ENCODE measurements at regions not wholly inside any gene's neighbourhood (a gene's known extent, or its start where the extent isn't known, plus 50 kb on each side); places are given as distances from the start of the nearest gene placed in this dataset.
"Not testable (repeated sequence)": the region's sequence is repeated elsewhere in the genome, so short reads cannot be mapped to it uniquely, and the experiment has no call there.

- H3K9me3 ChIP-seq (ENCODE audit: control insufficient read depth, low read depth, low read length), result no peaks in the 10 kb centered on the region
- no peak overlapping the region for H3K4me3 ChIP-seq (ENCODE audit: low read length)
- no peak overlapping the region for H3K27ac ChIP-seq (ENCODE audit: low read length)
- DNase-seq, result no peak
- H3K36me3 ChIP-seq (ENCODE audit: control insufficient read depth, insufficient read depth, low read length), result no peaks in the 10 kb centered on the region
- H3K4me1 ChIP-seq (ENCODE audit: control insufficient read depth, insufficient read depth, low read length), result no peaks in the 10 kb centered on the region
- no peaks in the 10 kb centered on the region for H3K27me3 ChIP-seq (ENCODE audit: control insufficient read depth, insufficient read depth, low read length)
Measured at GRCh38 chr7:113267271-113267670, 148.9 kb upstream of the SMIM30 start.

GRCh38 chr7:113263749-113264148 lies 145.4 kb upstream of the SMIM30 start:
- DNase-seq, result no peak
- Histone ChIP-seq H3K27me3 (ENCODE audit: control insufficient read depth, insufficient read depth, low read length) (no peaks in the 10 kb centered on the region), H3K4me1 (ENCODE audit: control insufficient read depth, insufficient read depth, low read length) (no peaks in the 10 kb centered on the region), H3K27ac (ENCODE audit: low read length) (no peak overlapping the region), H3K9me3 (ENCODE audit: control insufficient read depth, low read depth, low read length) (no peaks in the 10 kb centered on the region), H3K36me3 (ENCODE audit: control insufficient read depth, insufficient read depth, low read length) (no peaks in the 10 kb centered on the region), H3K4me3 (ENCODE audit: low read length) (no peak overlapping the region)
- WGBS (ENCODE audit: insufficient coverage, low lambda C conversion rate), result 67% methylated on average over 1 of the region's 4 CpGs

DNA sequence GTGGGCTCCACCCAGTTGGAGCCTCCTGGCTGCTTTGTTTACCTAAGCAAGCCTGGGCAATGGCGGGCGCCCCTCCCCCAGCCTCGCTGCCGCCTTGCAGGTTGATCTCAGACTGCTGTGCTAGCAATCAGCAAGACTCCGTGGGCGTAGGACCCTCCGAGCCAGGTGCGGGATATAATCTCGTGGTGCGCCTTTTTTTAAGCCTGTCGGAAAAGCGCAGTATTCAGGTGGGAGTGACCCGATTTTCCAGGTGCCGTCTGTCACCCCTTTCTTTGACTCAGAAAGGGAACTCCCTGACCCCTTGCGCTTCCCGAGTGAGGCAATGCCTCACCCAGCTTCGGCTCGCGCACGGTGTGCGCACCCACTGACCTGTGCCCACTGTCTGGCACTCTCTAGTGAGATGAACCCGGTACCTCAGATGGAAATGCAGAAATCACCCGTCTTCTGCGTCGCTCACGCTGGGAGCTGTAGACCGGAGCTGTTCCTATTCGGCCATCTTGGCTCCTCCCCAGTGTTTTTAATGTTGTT lies 144.9 kb upstream of the SMIM30 start:
- not testable (repeated sequence) for H3K36me3 ChIP-seq (ENCODE audit: control insufficient read depth, insufficient read depth, low read length); H3K27me3 ChIP-seq (ENCODE audit: control insufficient read depth, insufficient read depth, low read length); H3K4me1 ChIP-seq (ENCODE audit: control insufficient read depth, insufficient read depth, low read length); H3K27ac ChIP-seq (ENCODE audit: low read length); DNase-seq; H3K9me3 ChIP-seq (ENCODE audit: control insufficient read depth, low read depth, low read length); H3K4me3 ChIP-seq (ENCODE audit: low read length)
- WGBS (ENCODE audit: insufficient coverage, low lambda C conversion rate), result 93% methylated on average over 2 of the region's 28 CpGs

DNA sequence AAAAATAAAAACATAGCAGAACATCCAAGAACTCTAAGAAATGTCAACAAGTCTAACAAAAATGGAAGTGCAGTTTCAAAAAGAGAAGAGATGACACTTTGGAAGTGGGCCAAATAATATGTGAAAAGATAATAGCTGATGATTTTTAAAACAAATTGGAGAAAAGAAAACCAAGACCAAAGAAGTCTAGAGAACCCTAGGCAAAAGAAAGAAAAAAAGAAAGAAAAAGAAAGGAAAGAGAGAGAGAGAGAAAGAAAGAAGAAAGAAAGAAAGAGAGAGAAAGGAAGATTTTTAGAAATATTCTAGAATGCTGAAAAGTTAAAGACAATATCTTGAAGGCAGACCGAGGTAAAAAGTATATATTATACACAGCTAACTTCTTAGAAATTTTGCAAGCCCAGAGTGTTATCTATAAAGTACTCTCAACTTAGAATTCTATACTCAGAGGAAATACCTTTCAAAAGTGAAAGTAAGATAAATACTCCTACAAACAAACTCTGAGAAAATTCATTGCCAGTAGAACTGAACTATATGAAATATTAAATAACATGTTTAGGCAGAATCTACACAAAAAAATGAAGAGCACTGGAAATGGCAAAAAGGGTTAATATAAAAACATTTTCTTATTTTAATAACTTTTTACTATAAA lies 138.7 kb upstream of the SMIM30 start:
- Histone ChIP-seq H3K36me3 (ENCODE audit: control insufficient read depth, insufficient read depth, low read length) (no peaks in the 10 kb centered on the region), H3K27me3 (ENCODE audit: control insufficient read depth, insufficient read depth, low read length) (no peaks in the 10 kb centered on the region), H3K27ac (ENCODE audit: low read length) (no peak overlapping the region), H3K4me3 (ENCODE audit: low read length) (no peak overlapping the region), H3K9me3 (ENCODE audit: control insufficient read depth, low read depth, low read length) (no peaks in the 10 kb centered on the region), H3K4me1 (ENCODE audit: control insufficient read depth, insufficient read depth, low read length) (no peaks in the 10 kb centered on the region)
- no CpG with 5 or more reads among the region's 1 CpG for WGBS (ENCODE audit: insufficient coverage, low lambda C conversion rate)
- DNase-seq, result no peak

DNA sequence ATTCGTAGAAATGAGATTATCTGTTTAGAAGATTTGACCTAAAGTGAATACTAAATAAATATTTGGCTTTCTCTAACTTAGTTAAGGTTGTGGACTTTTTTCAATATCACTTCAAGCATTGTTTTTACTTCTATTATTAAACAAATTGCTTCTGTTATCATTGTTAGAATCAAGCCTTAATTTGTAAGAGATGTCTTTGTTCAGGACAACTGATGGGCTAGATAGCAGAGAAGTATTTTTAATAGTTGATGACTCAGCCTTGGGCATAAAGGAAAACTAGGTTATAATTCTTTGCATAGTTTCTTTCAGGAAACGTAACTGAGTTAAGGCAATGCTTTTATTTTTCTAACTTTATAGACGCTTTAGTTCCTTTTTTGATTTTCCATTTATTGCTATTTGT lies 128.8 kb upstream of the SMIM30 start:
- peaks cover 2% of the 10 kb centered on the region for H3K9me3 ChIP-seq (ENCODE audit: control insufficient read depth, low read depth, low read length)
- H3K36me3 ChIP-seq (ENCODE audit: control insufficient read depth, insufficient read depth, low read length), result no peaks in the 10 kb centered on the region
- WGBS (ENCODE audit: insufficient coverage, low lambda C conversion rate), result 88% methylated on average over 3 of the region's 3 CpGs
- no peak overlapping the region for H3K27ac ChIP-seq (ENCODE audit: low read length)
- H3K27me3 ChIP-seq (ENCODE audit: control insufficient read depth, insufficient read depth, low read length), result no peaks in the 10 kb centered on the region
- no peak for DNase-seq
- H3K4me1 ChIP-seq (ENCODE audit: control insufficient read depth, insufficient read depth, low read length), result no peaks in the 10 kb centered on the region
- H3K4me3 ChIP-seq (ENCODE audit: low read length), result no peak overlapping the region

- no peak for DNase-seq
- Histone ChIP-seq H3K9me3 (ENCODE audit: control insufficient read depth, low read depth, low read length) (peaks cover 2% of the 10 kb centered on the region), H3K4me1 (ENCODE audit: control insufficient read depth, insufficient read depth, low read length) (no peaks in the 10 kb centered on the region), H3K27me3 (ENCODE audit: control insufficient read depth, insufficient read depth, low read length) (no peaks in the 10 kb centered on the region), H3K36me3 (ENCODE audit: control insufficient read depth, insufficient read depth, low read length) (no peaks in the 10 kb centered on the region), H3K27ac (ENCODE audit: low read length) (no peak overlapping the region), H3K4me3 (ENCODE audit: low read length) (no peak overlapping the region)
Measured at GRCh38 chr7:113246738-113247137, 128.4 kb upstream of the SMIM30 start.

DNA sequence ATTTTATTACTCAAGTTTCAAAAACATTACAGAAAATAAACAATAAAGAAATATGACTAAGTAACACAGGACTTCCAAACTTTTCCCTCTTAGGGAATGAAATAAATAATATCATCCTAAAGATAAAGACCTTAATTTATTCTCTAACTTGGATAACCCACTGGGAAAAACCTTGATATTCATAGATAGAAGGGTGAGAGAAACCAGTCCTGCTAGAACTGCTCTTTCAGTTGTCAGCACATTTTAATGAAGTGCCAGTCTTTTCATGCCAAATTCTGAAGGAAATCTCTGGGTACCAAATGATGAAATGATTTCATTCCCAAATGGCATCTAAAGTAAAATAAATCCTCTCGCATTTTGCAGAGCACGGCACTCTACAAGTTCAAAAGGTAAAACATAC lies 114.5 kb upstream of the SMIM30 start:
- no CpG with 5 or more reads among the region's 2 CpGs for WGBS (ENCODE audit: insufficient coverage, low lambda C conversion rate)
- no peaks in the 10 kb centered on the region for H3K27me3 ChIP-seq (ENCODE audit: control insufficient read depth, insufficient read depth, low read length)
- H3K9me3 ChIP-seq (ENCODE audit: control insufficient read depth, low read depth, low read length), result no peaks in the 10 kb centered on the region
- no peaks in the 10 kb centered on the region for H3K36me3 ChIP-seq (ENCODE audit: control insufficient read depth, insufficient read depth, low read length)
- no peaks in the 10 kb centered on the region for H3K4me1 ChIP-seq (ENCODE audit: control insufficient read depth, insufficient read depth, low read length)
- DNase-seq, result no peak
- H3K4me3 ChIP-seq (ENCODE audit: low read length), result no peak overlapping the region
- H3K27ac ChIP-seq (ENCODE audit: low read length), result no peak overlapping the region

GRCh38 chr7:113230691-113231090 lies 112.3 kb upstream of the SMIM30 start:
- Histone ChIP-seq H3K9me3 (ENCODE audit: control insufficient read depth, low read depth, low read length) (no peaks in the 10 kb centered on the region), H3K27me3 (ENCODE audit: control insufficient read depth, insufficient read depth, low read length) (no peaks in the 10 kb centered on the region), H3K27ac (ENCODE audit: low read length) (no peak overlapping the region), H3K4me3 (ENCODE audit: low read length) (no peak overlapping the region), H3K36me3 (ENCODE audit: control insufficient read depth, insufficient read depth, low read length) (no peaks in the 10 kb centered on the region), H3K4me1 (ENCODE audit: control insufficient read depth, insufficient read depth, low read length) (no peaks in the 10 kb centered on the region)
- 100% methylated on average over 2 of the region's 2 CpGs for WGBS (ENCODE audit: insufficient coverage, low lambda C conversion rate)
- no peak for DNase-seq

DNA sequence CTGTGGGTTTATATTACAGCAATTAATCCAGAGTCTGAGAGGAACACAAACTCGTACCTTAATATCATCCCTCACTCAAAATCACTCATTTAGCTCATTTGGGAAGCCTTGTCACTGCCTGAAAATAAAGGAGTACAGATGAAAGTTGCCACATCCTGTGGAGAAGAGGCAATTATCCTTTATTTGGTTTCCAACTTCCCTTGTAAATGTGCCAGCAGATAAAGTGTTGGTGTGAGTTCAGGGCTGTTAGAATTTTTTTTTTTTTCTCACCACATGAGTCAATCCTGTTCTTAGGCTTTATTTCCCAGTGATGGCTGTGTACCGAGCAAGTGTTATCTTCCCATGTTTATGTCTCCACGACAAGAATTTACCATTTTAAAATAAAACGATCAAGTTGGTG lies 99.0 kb upstream of the SMIM30 start:
- WGBS (ENCODE audit: insufficient coverage, low lambda C conversion rate), result 19% methylated on average over 3 of the region's 4 CpGs
- no peaks in the 10 kb centered on the region for H3K4me1 ChIP-seq (ENCODE audit: control insufficient read depth, insufficient read depth, low read length)
- DNase-seq, result no peak

GRCh38 chr7:113216038-113216437 lies 97.7 kb upstream of the SMIM30 start:
- no CpG with 5 or more reads among the region's 1 CpG for WGBS (ENCODE audit: insufficient coverage, low lambda C conversion rate)
- no peak for DNase-seq
- H3K4me3 ChIP-seq (ENCODE audit: low read length), result no peak overlapping the region
- H3K27ac ChIP-seq (ENCODE audit: low read length), result no peak overlapping the region
- no peaks in the 10 kb centered on the region for H3K27me3 ChIP-seq (ENCODE audit: control insufficient read depth, insufficient read depth, low read length)
- no peaks in the 10 kb centered on the region for H3K9me3 ChIP-seq (ENCODE audit: control insufficient read depth, low read depth, low read length)
- H3K36me3 ChIP-seq (ENCODE audit: control insufficient read depth, insufficient read depth, low read length), result no peaks in the 10 kb centered on the region
- H3K4me1 ChIP-seq (ENCODE audit: control insufficient read depth, insufficient read depth, low read length), result no peaks in the 10 kb centered on the region

More for the DNA sequence above, 99.0 kb upstream of the SMIM30 start:
- H3K36me3 ChIP-seq (ENCODE audit: control insufficient read depth, insufficient read depth, low read length), result no peaks in the 10 kb centered on the region
- no peak overlapping the region for H3K27ac ChIP-seq (ENCODE audit: low read length)
- no peak overlapping the region for H3K4me3 ChIP-seq (ENCODE audit: low read length)
- H3K27me3 ChIP-seq (ENCODE audit: control insufficient read depth, insufficient read depth, low read length), result no peaks in the 10 kb centered on the region
- H3K9me3 ChIP-seq (ENCODE audit: control insufficient read depth, low read depth, low read length), result no peaks in the 10 kb centered on the region

DNA sequence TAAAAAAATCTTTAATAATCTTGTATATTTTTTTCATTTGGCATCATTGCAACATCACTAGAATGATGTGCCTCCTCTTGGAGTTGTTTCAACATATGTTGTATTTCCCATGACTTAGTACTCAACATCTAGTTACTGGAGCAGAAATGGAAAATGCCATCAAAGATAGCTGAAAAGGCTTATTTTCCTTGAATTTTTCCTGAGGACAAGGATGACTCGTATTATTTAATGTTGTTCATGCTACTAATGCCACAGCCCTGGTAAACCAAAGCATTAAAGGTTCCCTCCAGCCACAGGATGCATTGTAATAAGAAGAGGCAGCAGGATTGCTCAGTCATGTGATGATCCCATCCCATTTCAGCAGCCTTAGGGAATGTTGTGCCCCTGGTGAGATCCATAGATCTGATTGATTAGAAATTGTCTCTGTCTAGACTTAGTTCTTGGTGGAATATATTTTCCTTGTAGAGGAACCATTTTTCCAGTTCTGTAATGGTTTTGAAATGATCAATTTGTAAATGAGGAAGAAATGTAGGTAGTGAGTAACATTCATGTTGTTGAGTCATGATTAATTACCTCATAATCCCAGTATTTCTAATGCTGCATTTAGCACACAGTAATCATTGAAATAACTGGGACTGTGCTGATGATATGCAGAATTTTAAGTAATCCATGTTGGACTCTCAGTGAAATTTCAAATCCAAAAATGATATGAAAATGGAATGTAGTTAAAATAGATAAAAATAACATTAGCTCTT lies 91.3 kb upstream of the SMIM30 start:
- WGBS (ENCODE audit: insufficient coverage, low lambda C conversion rate), result no CpG with 5 or more reads among the region's 1 CpG
- H3K4me3 ChIP-seq (ENCODE audit: low read length), result no peak overlapping the region
- no peaks in the 10 kb centered on the region for H3K4me1 ChIP-seq (ENCODE audit: control insufficient read depth, insufficient read depth, low read length)
- no peaks in the 10 kb centered on the region for H3K36me3 ChIP-seq (ENCODE audit: control insufficient read depth, insufficient read depth, low read length)
- H3K27ac ChIP-seq (ENCODE audit: low read length), result no peak overlapping the region
- no peaks in the 10 kb centered on the region for H3K27me3 ChIP-seq (ENCODE audit: control insufficient read depth, insufficient read depth, low read length)
- no peaks in the 10 kb centered on the region for H3K9me3 ChIP-seq (ENCODE audit: control insufficient read depth, low read depth, low read length)
- DNase-seq, result no peak
